ENCODE measurements at regions not wholly inside any gene's neighbourhood (a gene's known extent, or its start where the extent isn't known, plus 50 kb on each side); places are given as distances from the start of the nearest gene placed in this dataset.

- no peak for DNase-seq (ENCODE audit: extremely low read depth, low read depth, low spot score)
These were observed 256.0 kb upstream of the ZMIZ1 start for GRCh38 chr10:78812571-78813318.

- DNase-seq (ENCODE audit: extremely low read depth, low read depth, low spot score): no peak
These were observed 255.2 kb upstream of the ZMIZ1 start for GRCh38 chr10:78813526-78813925.

GRCh38 chr10:78813998-78814399, 254.8 kb upstream of the ZMIZ1 start:
- no peak for DNase-seq (ENCODE audit: extremely low read depth, low read depth, low spot score)

- no peak for DNase-seq (ENCODE audit: extremely low read depth, low read depth, low spot score)
These were observed 254.4 kb upstream of the ZMIZ1 start for GRCh38 chr10:78814407-78814806.

GRCh38 chr10:78815702-78816334, 252.9 kb upstream of the ZMIZ1 start:
- no peak for DNase-seq (ENCODE audit: extremely low read depth, low read depth, low spot score)

GRCh38 chr10:78817361-78817760, 251.4 kb upstream of the ZMIZ1 start:
- DNase-seq (ENCODE audit: extremely low read depth, low read depth, low spot score): no peak

- DNase-seq (ENCODE audit: extremely low read depth, low read depth, low spot score): no peak
These were observed 251.0 kb upstream of the ZMIZ1 start for GRCh38 chr10:78817804-78818203.

GRCh38 chr10:78819361-78820006, 249.3 kb upstream of the ZMIZ1 start:
- no peak for DNase-seq (ENCODE audit: extremely low read depth, low read depth, low spot score)

GRCh38 chr10:78820007-78820362, 248.8 kb upstream of the ZMIZ1 start:
- no peak for DNase-seq (ENCODE audit: extremely low read depth, low read depth, low spot score)

GRCh38 chr10:78821052-78821451, 247.7 kb upstream of the ZMIZ1 start:
- no peak for DNase-seq (ENCODE audit: extremely low read depth, low read depth, low spot score)

GRCh38 chr10:78828647-78829539, 239.9 kb upstream of the ZMIZ1 start:
- DNase-seq (ENCODE audit: extremely low read depth, low read depth, low spot score): no peak

GRCh38 chr10:78829565-78829964, 239.2 kb upstream of the ZMIZ1 start:
- no peak for DNase-seq (ENCODE audit: extremely low read depth, low read depth, low spot score)

GRCh38 chr10:78830062-78830975, 238.4 kb upstream of the ZMIZ1 start:
- no peak for DNase-seq (ENCODE audit: extremely low read depth, low read depth, low spot score)

- no peak for DNase-seq (ENCODE audit: extremely low read depth, low read depth, low spot score)
These were observed 237.8 kb upstream of the ZMIZ1 start for GRCh38 chr10:78830976-78831375.

GRCh38 chr10:78831461-78831860, 237.3 kb upstream of the ZMIZ1 start:
- DNase-seq (ENCODE audit: extremely low read depth, low read depth, low spot score): no peak

- no peak for DNase-seq (ENCODE audit: extremely low read depth, low read depth, low spot score)
These were observed 236.5 kb upstream of the ZMIZ1 start for GRCh38 chr10:78832281-78832680.

GRCh38 chr10:78838141-78838657, 230.6 kb upstream of the ZMIZ1 start:
- no peak for DNase-seq (ENCODE audit: extremely low read depth, low read depth, low spot score)

GRCh38 chr10:78843495-78843894, 225.3 kb upstream of the ZMIZ1 start:
- no peak for DNase-seq (ENCODE audit: extremely low read depth, low read depth, low spot score)

GRCh38 chr10:78844960-78845607, 223.7 kb upstream of the ZMIZ1 start:
- DNase-seq (ENCODE audit: extremely low read depth, low read depth, low spot score): no peak
